Mesenteric fat pad (tissue), 1 donor: ENCODE measurements at regions not wholly inside any gene's neighbourhood (a gene's known extent, or its start where the extent isn't known, plus 50 kb on each side); places are given as distances from the start of the nearest gene placed in this dataset.

Experiments used
- DNase-seq: peaks from one replicate; pipeline ENCODE4 v3.0.0-alpha.2; 2020; ENCODE audit warnings: low spot score
- donor health status: DM: yes; HTN: yes; CAD: no.

DNA sequence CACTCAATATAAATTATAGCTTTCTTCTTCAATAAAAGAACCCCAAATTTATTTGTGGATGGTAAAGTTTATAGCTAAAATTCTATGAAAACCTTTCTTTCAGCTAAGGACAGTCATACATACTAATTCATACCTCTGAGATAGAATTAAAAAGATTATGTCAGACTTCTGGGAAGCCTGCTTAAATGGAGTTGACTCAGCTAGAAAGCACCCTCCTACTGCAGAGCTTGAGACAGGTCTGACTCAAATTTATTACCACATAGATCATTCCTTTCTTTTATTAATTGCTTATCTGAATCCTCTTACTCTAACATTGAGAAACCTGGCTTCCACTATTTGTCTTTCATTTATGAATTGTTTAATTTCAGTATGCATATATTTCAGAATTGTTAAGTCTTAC, 1007.0 kb upstream of the LRFN5 start:
- DNase-seq: no peak

DNA sequence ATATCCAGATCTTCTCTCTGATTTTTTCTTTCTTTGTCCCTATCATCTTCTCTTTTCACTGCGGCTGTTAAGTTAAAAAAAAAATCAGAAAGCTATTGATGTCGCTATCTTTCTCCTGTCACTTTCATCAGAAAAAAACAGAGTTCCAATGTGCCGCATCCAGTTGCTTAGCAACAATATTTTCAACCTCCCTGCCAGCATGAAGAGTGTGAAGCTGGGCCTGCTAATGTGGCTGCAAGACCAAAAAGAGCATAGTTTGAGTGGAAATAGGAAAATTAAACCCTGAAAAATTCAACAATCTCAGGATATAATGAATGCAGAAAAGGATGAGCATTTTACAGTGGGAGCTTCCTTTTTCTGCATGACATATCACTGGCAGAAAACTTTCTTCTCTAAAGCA, 1025.4 kb upstream of the LRFN5 start:
- DNase-seq: no peak

- DNase-seq: no peak
Measured at GRCh38 chr14:40576880-40577478, 1029.7 kb upstream of the LRFN5 start.

DNA sequence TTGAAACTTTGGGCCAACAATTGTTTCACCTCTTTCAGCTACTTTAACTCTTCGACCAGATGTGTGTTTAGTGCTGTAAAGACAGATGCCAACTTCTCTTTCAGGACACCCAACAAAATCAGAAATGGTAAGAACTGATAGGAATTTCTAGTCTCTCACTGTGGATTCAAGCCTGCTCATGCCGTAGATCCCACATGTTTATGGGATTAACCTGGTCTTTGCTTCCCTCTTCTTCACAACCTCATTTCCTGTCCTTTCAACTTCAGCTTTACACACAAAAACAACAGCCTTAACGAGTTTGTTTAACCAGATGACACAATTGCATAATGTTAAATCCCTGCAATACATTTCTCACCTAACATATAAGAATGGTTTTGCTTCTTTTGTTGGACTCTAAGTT, 1031.9 kb upstream of the LRFN5 start:
- DNase-seq: no peak

DNA sequence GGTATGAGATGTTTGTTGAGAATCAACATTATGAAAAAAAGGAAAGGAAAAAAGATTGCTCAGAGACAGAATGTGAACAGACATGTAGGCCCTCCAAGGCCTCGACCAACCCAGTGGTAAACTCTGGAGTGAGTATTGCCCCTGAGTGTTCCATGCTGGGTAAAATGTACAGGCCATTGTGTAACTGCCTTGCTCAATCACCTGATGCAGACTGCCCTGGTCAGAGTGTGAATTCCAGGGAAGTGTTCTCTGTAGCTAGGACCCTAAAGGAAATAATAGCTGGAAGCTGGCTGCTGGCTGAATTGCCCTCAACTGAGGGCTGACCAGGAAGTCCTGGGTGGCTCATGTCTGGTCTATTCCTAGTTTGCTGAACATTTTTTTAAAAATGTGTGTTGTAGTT, 1081.4 kb upstream of the LRFN5 start:
- DNase-seq: no peak

- DNase-seq: no peak
Measured at GRCh38 chr14:40523123-40523522, 1083.6 kb upstream of the LRFN5 start.

GRCh38 chr14:40494483-40494882, 1062.2 kb upstream of the FBXO33 start:
- DNase-seq: no peak

GRCh38 chr14:40487824-40488223, 1055.6 kb upstream of the FBXO33 start:
- no peak for DNase-seq

- DNase-seq: no peak
Measured at GRCh38 chr14:40485688-40486087, 1053.5 kb upstream of the FBXO33 start.

DNA sequence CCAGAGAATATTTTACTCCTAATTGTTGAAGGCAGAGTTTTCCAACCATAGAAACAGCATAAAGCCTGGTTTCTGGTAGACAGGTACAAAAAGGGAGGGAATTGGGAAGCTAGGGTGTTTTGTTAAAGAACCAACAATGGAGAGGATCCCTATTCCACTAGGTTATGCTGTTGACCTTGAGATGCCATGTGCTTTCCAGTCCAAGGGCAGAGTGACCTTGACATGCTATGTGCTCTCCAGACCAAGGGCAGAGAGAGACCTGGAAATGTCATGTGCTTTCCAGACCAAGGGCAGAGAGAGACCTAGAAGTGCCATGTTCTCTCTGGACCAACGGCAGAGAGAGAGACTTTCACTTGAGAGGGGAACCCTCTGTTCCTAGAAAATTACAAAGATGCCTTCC, 1043.8 kb upstream of the FBXO33 start:
- no peak for DNase-seq

DNA sequence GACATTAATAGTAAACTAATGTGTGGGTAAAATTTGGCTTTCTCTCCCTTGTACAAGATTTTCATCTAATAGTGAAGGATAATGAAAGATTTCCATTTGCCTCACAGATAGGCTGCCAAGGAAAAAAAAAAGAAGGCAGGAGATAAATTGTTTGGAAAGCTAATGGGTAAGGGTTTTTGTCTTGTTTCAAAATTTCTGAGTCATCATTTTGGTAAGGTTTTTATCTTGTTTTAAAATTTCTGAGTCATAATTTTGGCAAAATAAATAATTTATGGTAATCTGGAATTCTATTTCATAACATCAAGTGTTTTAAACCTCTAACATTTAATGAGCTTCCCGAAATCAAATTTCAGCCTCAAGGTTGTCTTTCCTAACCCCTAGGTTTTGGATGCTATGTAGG, 1035.7 kb upstream of the FBXO33 start:
- DNase-seq: no peak

DNA sequence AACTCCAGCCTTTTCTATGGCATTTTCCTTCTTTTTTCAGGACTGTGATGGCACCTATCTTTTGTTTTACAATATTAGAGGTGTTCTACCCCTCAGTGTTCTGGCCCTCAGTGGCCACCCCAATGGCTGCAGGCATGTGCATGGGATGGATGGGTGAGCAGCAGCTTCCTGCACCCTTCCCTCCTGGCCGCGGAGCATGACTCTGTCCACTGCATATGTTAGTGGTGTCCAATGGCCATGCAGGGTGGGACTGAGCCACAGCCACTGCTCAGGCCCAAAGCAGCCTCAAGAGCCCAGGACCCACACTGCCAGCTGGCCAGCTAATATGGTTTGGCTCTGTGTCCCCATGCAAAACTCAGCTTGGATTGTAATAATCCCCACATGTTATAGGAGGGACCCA, 1032.3 kb upstream of the FBXO33 start:
- no peak for DNase-seq

GRCh38 chr14:40463886-40464285, 1031.7 kb upstream of the FBXO33 start:
- no peak for DNase-seq

- no peak for DNase-seq
Measured at GRCh38 chr14:40452674-40453073, 1020.4 kb upstream of the FBXO33 start.

DNA sequence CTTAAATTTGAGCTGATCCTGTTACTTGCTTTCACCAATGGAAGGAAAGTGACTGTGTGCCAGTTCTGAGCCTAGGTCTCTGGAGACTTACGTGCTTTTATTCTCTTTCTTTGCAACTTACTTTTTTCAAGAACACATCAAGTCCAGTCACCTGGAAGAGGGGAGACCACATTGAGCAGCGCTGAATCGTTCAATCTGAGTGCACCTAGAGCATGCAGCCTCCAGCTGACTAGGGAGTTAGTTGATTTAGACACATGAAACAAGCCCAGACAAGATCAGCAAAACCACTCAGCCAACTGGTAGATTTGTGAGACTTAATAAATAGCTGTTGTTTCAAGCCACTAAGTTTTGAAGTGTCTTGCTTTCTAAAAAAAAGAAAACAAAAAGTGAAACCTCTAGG, 1014.8 kb upstream of the FBXO33 start:
- DNase-seq: no peak

- DNase-seq: no peak
Measured at GRCh38 chr14:40445020-40445419, 1012.8 kb upstream of the FBXO33 start.

DNA sequence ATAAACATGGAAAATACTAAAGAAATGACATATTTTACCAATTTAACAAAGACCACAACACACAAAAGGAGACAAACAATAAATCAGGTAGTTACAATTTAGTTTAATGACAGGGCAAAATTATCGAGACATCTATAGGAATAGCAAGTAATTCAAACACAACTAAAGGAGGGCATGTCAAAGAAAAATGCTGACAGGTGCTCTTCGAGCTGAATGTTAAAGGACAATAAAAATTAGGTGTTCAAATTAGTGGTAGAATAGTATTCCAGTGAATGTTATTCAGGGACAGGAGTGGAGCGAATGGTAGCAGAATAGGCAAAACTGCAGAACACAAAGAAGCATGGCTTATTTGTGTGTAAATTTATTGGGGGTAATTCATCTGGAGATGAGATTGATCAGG, 1004.3 kb upstream of the FBXO33 start:
- no peak for DNase-seq

DNA sequence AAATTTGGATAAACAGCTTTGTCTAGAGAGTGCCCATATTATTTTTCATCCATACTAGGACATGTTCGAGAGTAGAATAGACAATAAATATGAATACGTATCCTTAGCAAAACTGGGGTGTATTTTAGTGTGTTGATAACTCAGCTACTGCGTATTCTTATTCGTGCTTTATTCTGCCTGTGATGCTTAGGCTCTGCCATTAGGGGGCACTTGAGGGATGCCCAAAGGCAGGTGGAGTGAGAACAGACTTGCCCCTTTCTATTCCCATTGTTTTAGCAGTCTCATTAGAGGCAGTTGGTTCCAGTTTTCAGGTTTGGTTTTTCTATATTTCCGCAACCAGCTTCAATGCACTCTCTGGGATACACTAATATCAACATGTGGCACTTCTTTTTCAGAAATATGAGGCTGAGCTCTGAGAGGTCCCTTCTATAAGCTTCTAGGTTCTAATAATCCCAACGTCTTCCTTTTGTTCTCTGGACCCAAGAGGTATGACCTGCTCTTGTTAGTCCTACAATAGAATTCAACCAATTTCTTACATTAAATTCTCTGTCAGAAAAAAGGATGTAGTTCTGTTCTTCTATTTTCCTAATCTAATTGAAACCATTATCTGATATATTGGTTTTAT, 985.7 kb upstream of the FBXO33 start:
- DNase-seq: no peak

DNA sequence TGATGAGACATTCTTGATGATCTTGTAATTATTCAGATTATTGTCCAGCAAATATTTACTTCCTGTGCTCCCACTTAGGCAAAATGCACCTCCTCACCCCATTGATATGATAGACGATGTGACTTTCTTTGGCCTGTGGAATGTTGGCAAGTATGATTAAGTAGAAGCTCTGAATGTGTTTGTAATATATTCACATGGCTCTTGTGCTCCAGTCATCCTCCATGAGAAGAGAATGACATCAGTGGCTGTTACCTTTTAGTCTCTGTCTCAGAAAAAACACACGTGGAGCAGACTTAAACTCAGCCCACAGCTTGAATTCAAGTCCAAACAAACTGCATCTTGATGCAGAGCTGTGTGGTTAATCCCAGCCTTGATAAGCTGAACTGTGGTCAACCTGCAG, 984.3 kb upstream of the FBXO33 start:
- DNase-seq: no peak

DNA sequence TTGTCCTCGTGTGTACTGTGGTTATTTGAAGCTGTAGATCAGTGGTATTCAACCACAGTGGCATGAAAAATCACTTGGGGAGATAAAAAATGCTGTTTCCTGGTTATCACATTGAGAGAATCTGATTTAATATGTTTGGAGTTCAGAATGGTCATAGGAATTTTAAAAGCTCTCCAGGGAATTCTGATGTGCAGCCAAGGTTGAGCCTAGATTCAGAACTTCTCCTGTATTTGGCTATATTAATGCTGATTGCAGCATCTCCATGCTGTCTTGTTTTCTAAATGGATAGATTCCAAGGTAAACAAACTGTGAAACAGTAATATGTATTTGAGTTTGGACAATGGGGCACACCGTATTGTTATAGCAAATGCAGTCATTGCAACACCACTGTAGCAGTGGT, 982.2 kb upstream of the FBXO33 start:
- DNase-seq: no peak

- no peak for DNase-seq
Measured at GRCh38 chr14:40413136-40413535, 980.9 kb upstream of the FBXO33 start.

GRCh38 chr14:40410708-40411107, 978.5 kb upstream of the FBXO33 start:
- no peak for DNase-seq

DNA sequence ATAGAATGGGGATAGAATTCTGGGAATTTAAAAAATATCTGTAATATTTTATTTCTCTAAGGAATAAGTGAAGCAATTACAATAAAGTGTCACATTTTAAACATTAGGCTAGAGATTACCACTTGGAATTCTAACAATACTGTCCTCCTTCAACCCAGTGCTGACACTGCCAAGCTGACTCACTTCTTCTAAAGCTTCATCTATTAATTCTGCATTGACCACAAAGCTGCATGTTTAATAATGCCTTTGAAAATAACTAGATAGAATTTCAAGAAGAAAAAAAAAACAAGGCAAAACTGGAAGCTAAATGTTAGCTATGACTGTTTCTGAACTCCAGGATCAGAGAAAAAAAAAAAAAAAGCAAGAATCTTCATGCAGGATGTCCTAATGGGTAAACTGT, 970.7 kb upstream of the FBXO33 start:
- no peak for DNase-seq

- no peak for DNase-seq
Measured at GRCh38 chr14:40398981-40399380, 966.7 kb upstream of the FBXO33 start.
